HG03575 (cell line): ENCODE measurements at regions not wholly inside any gene's neighbourhood (a gene's known extent, or its start where the extent isn't known, plus 50 kb on each side); places are given as distances from the start of the nearest gene placed in this dataset.

Experiments
- ATAC-seq: cut with Tn5 transposase; IDR thresholded peaks from one replicate; pipeline ENCODE4 v1.9.1; 2021; ENCODE audit not compliant: unreplicated experiment, insufficient number of reproducible peaks, low FRiP score; ENCODE audit errors: extremely low read depth

- no peak for ATAC-seq
These were observed 115.8 kb downstream of the ETNK1 start for GRCh38 chr12:22740656-22741355.

GRCh38 chr12:22743700-22744099 is 118.7 kb downstream of the ETNK1 start:
- ATAC-seq, result no peak

- no peak for ATAC-seq
These were observed 119.2 kb downstream of the ETNK1 start for GRCh38 chr12:22744197-22744596.

GRCh38 chr12:22746720-22747119 is 121.7 kb downstream of the ETNK1 start:
- ATAC-seq, result no peak

- no peak for ATAC-seq
These were observed 130.7 kb downstream of the ETNK1 start for GRCh38 chr12:22755629-22756028.

GRCh38 chr12:22759769-22760674 is 135.1 kb downstream of the ETNK1 start:
- ATAC-seq, result no peak

GRCh38 chr12:22765421-22766130 is 140.6 kb downstream of the ETNK1 start:
- ATAC-seq, result no peak

- ATAC-seq, result no peak
These were observed 142.0 kb downstream of the ETNK1 start for GRCh38 chr12:22766911-22767420.

- no peak for ATAC-seq
These were observed 156.4 kb downstream of the ETNK1 start for GRCh38 chr12:22781339-22781738.

- no peak for ATAC-seq
These were observed 162.6 kb downstream of the ETNK1 start for GRCh38 chr12:22787557-22787956.

GRCh38 chr12:22788913-22789312 is 163.9 kb downstream of the ETNK1 start:
- ATAC-seq, result no peak

- ATAC-seq, result no peak
These were observed 167.2 kb downstream of the ETNK1 start for GRCh38 chr12:22792138-22792537.

GRCh38 chr12:22794017-22794416 is 169.0 kb downstream of the ETNK1 start:
- ATAC-seq, result no peak

- ATAC-seq, result no peak
These were observed 172.1 kb downstream of the ETNK1 start for GRCh38 chr12:22796941-22797630.

GRCh38 chr12:22797701-22798100 is 172.7 kb downstream of the ETNK1 start:
- ATAC-seq, result no peak

- ATAC-seq, result no peak
These were observed 173.1 kb downstream of the ETNK1 start for GRCh38 chr12:22798116-22798515.

GRCh38 chr12:22799503-22799902 is 174.5 kb downstream of the ETNK1 start:
- no peak for ATAC-seq

GRCh38 chr12:22800332-22800731 is 175.4 kb downstream of the ETNK1 start:
- no peak for ATAC-seq
